ENCODE measurements at regions not wholly inside any gene's neighbourhood (a gene's known extent, or its start where the extent isn't known, plus 50 kb on each side); places are given as distances from the start of the nearest gene placed in this dataset.

DNA sequence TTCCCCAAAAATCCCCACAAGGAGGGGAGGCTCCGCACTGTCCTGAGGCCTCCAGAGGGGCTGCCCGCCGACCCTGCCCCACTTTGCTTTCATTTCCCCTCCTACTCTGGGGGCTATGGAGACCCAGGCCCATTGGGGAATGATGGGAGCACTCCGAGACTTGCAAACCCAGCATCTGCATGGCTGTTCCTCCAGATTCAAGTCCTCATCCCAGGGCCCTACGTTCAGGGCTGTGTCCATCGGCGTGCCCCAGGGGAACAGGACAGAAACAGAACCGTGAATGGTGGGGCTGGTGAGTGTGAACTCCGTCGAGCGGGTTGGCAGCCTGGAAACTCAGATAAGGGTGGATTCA lies 116.1 kb upstream of the HDAC4 start:
- H3K4me3 ChIP-seq (replicated peaks; ENCODE audit: insufficient read depth, low read length) = no peak overlapping the region
- DNase-seq (ENCODE audit: low read depth in 1 of 2, low spot score in 1 of 2) = no peak
- no peak overlapping the region for H3K27ac ChIP-seq (replicated peaks)
- TF ChIP-seq POLR2AphosphoS5 (IDR thresholded peaks at IDR 0.05; ENCODE audit: low read depth) (no peak), GABPA (IDR thresholded peaks at IDR 0.05; ENCODE audit: low read depth) (no peak), SPI1 (IDR thresholded peaks at IDR 0.05; ENCODE audit: borderline replicate concordance, low read depth) (no peak)
- TF ChIP-seq, protein P1, sequence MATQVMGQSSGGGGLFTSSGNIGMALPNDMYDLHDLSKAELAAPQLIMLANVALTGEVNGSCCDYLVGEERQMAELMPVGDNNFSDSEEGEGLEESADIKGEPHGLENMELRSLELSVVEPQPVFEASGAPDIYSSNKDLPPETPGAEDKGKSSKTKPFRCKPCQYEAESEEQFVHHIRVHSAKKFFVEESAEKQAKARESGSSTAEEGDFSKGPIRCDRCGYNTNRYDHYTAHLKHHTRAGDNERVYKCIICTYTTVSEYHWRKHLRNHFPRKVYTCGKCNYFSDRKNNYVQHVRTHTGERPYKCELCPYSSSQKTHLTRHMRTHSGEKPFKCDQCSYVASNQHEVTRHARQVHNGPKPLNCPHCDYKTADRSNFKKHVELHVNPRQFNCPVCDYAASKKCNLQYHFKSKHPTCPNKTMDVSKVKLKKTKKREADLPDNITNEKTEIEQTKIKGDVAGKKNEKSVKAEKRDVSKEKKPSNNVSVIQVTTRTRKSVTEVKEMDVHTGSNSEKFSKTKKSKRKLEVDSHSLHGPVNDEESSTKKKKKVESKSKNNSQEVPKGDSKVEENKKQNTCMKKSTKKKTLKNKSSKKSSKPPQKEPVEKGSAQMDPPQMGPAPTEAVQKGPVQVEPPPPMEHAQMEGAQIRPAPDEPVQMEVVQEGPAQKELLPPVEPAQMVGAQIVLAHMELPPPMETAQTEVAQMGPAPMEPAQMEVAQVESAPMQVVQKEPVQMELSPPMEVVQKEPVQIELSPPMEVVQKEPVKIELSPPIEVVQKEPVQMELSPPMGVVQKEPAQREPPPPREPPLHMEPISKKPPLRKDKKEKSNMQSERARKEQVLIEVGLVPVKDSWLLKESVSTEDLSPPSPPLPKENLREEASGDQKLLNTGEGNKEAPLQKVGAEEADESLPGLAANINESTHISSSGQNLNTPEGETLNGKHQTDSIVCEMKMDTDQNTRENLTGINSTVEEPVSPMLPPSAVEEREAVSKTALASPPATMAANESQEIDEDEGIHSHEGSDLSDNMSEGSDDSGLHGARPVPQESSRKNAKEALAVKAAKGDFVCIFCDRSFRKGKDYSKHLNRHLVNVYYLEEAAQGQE (IDR thresholded peaks at IDR 0.05; ENCODE audit: insufficient replicate concordance, low read depth) = no peak
- TF ChIP-seq, protein P2, sequence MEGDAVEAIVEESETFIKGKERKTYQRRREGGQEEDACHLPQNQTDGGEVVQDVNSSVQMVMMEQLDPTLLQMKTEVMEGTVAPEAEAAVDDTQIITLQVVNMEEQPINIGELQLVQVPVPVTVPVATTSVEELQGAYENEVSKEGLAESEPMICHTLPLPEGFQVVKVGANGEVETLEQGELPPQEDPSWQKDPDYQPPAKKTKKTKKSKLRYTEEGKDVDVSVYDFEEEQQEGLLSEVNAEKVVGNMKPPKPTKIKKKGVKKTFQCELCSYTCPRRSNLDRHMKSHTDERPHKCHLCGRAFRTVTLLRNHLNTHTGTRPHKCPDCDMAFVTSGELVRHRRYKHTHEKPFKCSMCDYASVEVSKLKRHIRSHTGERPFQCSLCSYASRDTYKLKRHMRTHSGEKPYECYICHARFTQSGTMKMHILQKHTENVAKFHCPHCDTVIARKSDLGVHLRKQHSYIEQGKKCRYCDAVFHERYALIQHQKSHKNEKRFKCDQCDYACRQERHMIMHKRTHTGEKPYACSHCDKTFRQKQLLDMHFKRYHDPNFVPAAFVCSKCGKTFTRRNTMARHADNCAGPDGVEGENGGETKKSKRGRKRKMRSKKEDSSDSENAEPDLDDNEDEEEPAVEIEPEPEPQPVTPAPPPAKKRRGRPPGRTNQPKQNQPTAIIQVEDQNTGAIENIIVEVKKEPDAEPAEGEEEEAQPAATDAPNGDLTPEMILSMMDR (IDR thresholded peaks at IDR 0.05; ENCODE audit: insufficient read depth, low read length) = no peak
- H3K27me3 ChIP-seq (ENCODE audit: insufficient read depth, poor library complexity, severe bottlenecking) = no peaks in the 10 kb centered on the region

- H3K27me3 ChIP-seq (ENCODE audit: insufficient read depth, poor library complexity, severe bottlenecking) = no peaks in the 10 kb centered on the region
- H3K27ac ChIP-seq (replicated peaks) = no peak overlapping the region
- TF ChIP-seq SPI1 (IDR thresholded peaks at IDR 0.05; ENCODE audit: borderline replicate concordance, low read depth) (no peak), GABPA (IDR thresholded peaks at IDR 0.05; ENCODE audit: low read depth) (no peak), POLR2AphosphoS5 (IDR thresholded peaks at IDR 0.05; ENCODE audit: low read depth) (no peak)
- TF ChIP-seq, protein P1 (IDR thresholded peaks at IDR 0.05; ENCODE audit: insufficient replicate concordance, low read depth) = no peak
- TF ChIP-seq, protein P2 (IDR thresholded peaks at IDR 0.05; ENCODE audit: insufficient read depth, low read length) = no peak
- no peak for DNase-seq (ENCODE audit: low read depth in 1 of 2, low spot score in 1 of 2)
- no peak overlapping the region for H3K4me3 ChIP-seq (replicated peaks; ENCODE audit: insufficient read depth, low read length)
These were observed 115.6 kb upstream of the HDAC4 start for GRCh38 chr2:239516286-239516953.

GRCh38 chr2:239514754-239515530 lies 114.1 kb upstream of the HDAC4 start:
- Histone ChIP-seq H3K27ac (replicated peaks) (no peak overlapping the region), H3K27me3 (ENCODE audit: insufficient read depth, poor library complexity, severe bottlenecking) (no peaks in the 10 kb centered on the region), H3K4me3 (replicated peaks; ENCODE audit: insufficient read depth, low read length) (no peak overlapping the region)
- DNase-seq (ENCODE audit: low read depth in 1 of 2, low spot score in 1 of 2) = no peak
- TF ChIP-seq, protein P1 (IDR thresholded peaks at IDR 0.05; ENCODE audit: insufficient replicate concordance, low read depth) = no peak
- TF ChIP-seq SPI1 (IDR thresholded peaks at IDR 0.05; ENCODE audit: borderline replicate concordance, low read depth) (no peak), GABPA (IDR thresholded peaks at IDR 0.05; ENCODE audit: low read depth) (no peak), POLR2AphosphoS5 (IDR thresholded peaks at IDR 0.05; ENCODE audit: low read depth) (no peak)
- TF ChIP-seq, protein P2 (IDR thresholded peaks at IDR 0.05; ENCODE audit: insufficient read depth, low read length) = no peak
